HL-60 (cell line): ENCODE measurements at regions not wholly inside any gene's neighbourhood (a gene's known extent, or its start where the extent isn't known, plus 50 kb on each side); places are given as distances from the start of the nearest gene placed in this dataset.

Experiments used
- POLR2AphosphoS5 ChIP-seq: IDR thresholded peaks from 2 replicates; pipeline ENCODE4 v1.6.1; 2012; ENCODE audit warnings: low read depth
- TF ChIP-seq, protein P1 (sequence below): IDR thresholded peaks from one replicate; pipeline ENCODE4 v1.5.1; 2011; ENCODE audit warnings: low read length, control low read depth, inconsistent platforms; ENCODE audit not compliant: insufficient read depth

DNA sequence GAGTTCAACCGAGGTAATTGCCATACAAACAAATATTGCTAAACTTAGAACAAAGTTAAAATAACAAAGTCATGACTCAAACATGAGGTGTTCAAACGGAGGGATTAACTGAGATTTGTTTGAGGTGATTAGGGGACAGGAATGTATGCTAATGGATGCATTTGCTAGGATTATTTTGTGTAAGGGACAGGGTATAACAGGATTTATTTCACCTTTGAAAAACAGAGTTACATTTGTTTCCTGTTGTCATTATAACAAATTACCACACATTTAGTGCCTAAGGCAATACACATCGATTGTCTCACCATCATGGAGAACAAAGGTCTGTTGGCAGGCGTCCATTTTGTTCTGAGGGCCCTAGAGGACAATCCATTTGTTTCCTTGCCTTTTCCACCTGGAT is 304.3 kb upstream of the CNTNAP5 start:
- TF ChIP-seq, protein P1, sequence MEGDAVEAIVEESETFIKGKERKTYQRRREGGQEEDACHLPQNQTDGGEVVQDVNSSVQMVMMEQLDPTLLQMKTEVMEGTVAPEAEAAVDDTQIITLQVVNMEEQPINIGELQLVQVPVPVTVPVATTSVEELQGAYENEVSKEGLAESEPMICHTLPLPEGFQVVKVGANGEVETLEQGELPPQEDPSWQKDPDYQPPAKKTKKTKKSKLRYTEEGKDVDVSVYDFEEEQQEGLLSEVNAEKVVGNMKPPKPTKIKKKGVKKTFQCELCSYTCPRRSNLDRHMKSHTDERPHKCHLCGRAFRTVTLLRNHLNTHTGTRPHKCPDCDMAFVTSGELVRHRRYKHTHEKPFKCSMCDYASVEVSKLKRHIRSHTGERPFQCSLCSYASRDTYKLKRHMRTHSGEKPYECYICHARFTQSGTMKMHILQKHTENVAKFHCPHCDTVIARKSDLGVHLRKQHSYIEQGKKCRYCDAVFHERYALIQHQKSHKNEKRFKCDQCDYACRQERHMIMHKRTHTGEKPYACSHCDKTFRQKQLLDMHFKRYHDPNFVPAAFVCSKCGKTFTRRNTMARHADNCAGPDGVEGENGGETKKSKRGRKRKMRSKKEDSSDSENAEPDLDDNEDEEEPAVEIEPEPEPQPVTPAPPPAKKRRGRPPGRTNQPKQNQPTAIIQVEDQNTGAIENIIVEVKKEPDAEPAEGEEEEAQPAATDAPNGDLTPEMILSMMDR, result no peak
- no peak for TF ChIP-seq POLR2AphosphoS5
